ENCODE measurements at regions not wholly inside any gene's neighbourhood (a gene's known extent, or its start where the extent isn't known, plus 50 kb on each side); places are given as distances from the start of the nearest gene placed in this dataset.

DNA sequence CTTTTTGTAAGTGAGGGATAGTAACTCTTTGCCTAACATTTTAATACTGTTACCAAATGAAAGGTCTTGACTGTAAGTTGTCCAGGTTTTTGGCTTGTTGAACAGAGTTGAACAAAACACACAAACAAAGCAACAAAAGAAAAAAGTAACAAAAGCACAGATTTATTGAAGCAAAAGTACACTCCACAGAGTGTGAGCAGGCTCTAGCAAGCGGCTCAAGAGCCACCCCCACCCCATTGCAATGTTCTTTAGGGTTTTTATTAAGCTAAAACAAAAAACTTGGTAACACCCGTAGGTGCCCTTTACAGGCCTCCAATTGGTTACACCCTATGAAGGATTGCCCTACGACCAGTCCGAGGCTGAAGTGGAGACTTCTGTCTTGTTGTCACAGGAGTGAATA, 197.4 kb upstream of the MAP3K1 start:
- ChIA-PET POLR2A (interaction anchor here (0.5 to 2.5 kb wide), 4 partner anchors 17 to 138 kb away, joined by 4 to 13 read pairs (median 8); no protein-coding TSS in a partner anchor), CTCF (no interaction called here)
- Histone ChIP-seq H3K9me3 (ENCODE audit: control insufficient read depth in 1 of 2, insufficient read depth in 1 of 2, low read length in 2 of 2) (peaks cover 11 to 19% of the 10 kb centered on the region in 2 experiments), H3K27me3 (ENCODE audit: control insufficient read depth in 1 of 2, insufficient read depth in 2 of 2, low read length in 2 of 2) (no peaks in the 10 kb centered on the region), H3K27ac (ENCODE audit: low read depth in 1 of 2, low read length in 2 of 2) (no peak overlapping the region), H3K4me1 (ENCODE audit: insufficient read depth, low read length) (peaks cover 35% of the 10 kb centered on the region), H3K36me3 (ENCODE audit: insufficient read depth, low read length) (no peaks in the 10 kb centered on the region), H3K4me3 (ENCODE audit: low read length) (no peak overlapping the region)
- TF ChIP-seq, protein P1, sequence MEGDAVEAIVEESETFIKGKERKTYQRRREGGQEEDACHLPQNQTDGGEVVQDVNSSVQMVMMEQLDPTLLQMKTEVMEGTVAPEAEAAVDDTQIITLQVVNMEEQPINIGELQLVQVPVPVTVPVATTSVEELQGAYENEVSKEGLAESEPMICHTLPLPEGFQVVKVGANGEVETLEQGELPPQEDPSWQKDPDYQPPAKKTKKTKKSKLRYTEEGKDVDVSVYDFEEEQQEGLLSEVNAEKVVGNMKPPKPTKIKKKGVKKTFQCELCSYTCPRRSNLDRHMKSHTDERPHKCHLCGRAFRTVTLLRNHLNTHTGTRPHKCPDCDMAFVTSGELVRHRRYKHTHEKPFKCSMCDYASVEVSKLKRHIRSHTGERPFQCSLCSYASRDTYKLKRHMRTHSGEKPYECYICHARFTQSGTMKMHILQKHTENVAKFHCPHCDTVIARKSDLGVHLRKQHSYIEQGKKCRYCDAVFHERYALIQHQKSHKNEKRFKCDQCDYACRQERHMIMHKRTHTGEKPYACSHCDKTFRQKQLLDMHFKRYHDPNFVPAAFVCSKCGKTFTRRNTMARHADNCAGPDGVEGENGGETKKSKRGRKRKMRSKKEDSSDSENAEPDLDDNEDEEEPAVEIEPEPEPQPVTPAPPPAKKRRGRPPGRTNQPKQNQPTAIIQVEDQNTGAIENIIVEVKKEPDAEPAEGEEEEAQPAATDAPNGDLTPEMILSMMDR (IDR thresholded peaks at IDR 0.05), result no peak
- no peak for DNase-seq
- Mint-ChIP-seq H3K4me1 (ENCODE audit: low read depth) (peaks cover 43% of the 10 kb centered on the region), H3K9me3 (peaks cover 8% of the 10 kb centered on the region), H3K36me3 (ENCODE audit: low read depth) (peaks cover 17% of the 10 kb centered on the region), H3K4me3 (no peak overlapping the region), H3K27ac (no peak overlapping the region), H3K27me3 (no peaks in the 10 kb centered on the region)
- no peak for ATAC-seq (ENCODE audit: poor library complexity)
- intact Hi-C loops (cut with DNase I, micrococcal nuclease), result no loop called here

DNA sequence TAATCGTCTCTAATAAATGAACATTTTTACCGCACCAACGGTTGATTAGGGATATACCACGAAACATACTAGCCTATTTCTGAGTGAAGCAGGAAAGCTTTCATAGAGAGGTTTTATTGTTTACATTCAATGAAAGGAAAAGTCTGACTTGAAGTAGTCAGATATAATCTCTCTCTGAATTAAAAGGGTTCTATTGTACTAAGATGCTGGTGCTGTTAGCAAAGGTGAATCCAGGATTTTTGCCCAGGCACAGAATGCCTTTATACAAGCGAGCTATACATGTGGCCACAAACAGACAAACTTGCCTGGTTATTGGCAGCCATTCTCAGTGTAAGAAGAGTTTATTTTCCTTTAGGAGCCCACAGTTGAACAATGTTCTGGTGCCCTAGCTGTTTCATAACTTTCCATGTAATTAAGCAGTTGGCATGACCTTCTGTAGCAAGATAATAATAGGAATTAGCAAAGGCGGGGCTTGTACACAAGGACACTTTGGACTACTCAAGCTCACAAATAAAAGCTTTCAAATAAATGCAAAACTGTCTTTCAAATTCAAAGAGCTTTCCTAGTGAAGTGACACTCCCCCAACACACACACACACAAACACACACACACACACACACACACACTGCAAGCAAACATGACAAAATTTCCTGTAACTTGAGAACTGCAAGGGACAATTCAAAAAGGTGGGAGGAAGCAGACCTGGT, 198.7 kb upstream of the MAP3K1 start:
- H3K4me3 ChIP-seq (ENCODE audit: low read length), result no peak overlapping the region
- peak overlapping the region; percentile 7 for H3K4me3 Mint-ChIP-seq
- H3K9me3 ChIP-seq (ENCODE audit: control insufficient read depth in 1 of 2, insufficient read depth in 1 of 2, low read length in 2 of 2), result peaks cover 11 to 19% of the 10 kb centered on the region in 2 experiments
- no peaks in the 10 kb centered on the region for H3K27me3 Mint-ChIP-seq
- ChIA-PET CTCF (interaction anchor here (1.4 kb wide), 1 partner anchor 11 kb away, joined by 3 read pairs; no protein-coding TSS in a partner anchor), POLR2A (interaction anchor here (0.6 to 2.5 kb wide), 14 partner anchors 9 to 217 kb away, joined by 3 to 13 read pairs (median 4); partner anchors contain the start of gene MAP3K1)
- H3K4me1 Mint-ChIP-seq (ENCODE audit: low read depth), result peaks cover 55% of the 10 kb centered on the region
- H3K36me3 ChIP-seq (ENCODE audit: insufficient read depth, low read length), result no peaks in the 10 kb centered on the region
- H3K27me3 ChIP-seq (ENCODE audit: control insufficient read depth in 1 of 2, insufficient read depth in 2 of 2, low read length in 2 of 2), result no peaks in the 10 kb centered on the region
- intact Hi-C loops (cut with DNase I, micrococcal nuclease), result no loop called here
- ATAC-seq (ENCODE audit: poor library complexity), result no peak
- no peak for DNase-seq
- TF ChIP-seq, protein P1 (IDR thresholded peaks at IDR 0.05), result no peak
- H3K4me1 ChIP-seq (ENCODE audit: insufficient read depth, low read length), result peaks cover 41% of the 10 kb centered on the region
- peak overlapping the region; percentile 82 for H3K27ac Mint-ChIP-seq
- peaks cover 19% of the 10 kb centered on the region for H3K36me3 Mint-ChIP-seq (ENCODE audit: low read depth)
- H3K27ac ChIP-seq (ENCODE audit: low read depth in 1 of 2, low read length in 2 of 2), result peak overlapping the region in 1 of 2 donors; percentile 0
- peaks cover 8% of the 10 kb centered on the region for H3K9me3 Mint-ChIP-seq

DNA sequence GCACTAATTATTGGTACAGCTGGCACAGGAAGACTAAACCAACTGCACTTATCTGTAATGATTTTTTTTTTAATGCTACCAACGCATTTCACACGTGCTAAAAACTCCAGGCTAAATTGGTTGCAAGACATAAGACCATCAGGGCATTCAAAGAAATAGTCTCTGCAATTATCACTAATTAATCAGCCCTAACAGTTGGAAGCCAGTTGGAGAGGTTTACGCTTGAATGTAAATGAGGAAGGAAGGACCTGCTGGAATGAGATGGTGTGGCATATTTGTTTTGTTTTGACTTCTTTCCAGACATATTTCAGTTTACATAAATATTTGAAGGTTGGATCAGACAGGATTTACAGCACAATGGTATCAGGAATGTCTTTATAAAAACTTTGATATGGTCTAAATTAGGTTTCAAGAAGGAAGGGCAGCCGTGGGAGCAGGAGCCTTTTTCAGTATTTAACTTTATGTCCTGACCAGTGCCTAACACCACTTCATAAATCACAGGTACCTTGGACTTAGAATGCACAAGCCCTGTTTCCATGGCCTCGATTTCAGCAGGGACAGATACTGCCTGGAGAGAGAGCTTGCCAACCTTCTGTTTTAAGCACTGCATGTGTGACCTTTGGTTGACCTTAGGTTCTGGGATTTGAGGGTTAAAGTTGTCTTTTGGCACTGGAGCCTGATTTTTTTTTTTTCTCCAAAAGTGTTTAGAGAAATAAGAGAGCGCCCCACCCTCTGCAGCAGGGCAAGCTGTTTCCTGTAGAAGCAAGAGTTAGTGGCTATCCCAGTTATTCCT, 199.8 kb upstream of the MAP3K1 start:
- no peaks in the 10 kb centered on the region for H3K27me3 ChIP-seq (ENCODE audit: control insufficient read depth in 1 of 2, insufficient read depth in 2 of 2, low read length in 2 of 2)
- H3K36me3 ChIP-seq (ENCODE audit: insufficient read depth, low read length), result no peaks in the 10 kb centered on the region
- H3K4me3 ChIP-seq (ENCODE audit: low read length), result no peak overlapping the region
- Mint-ChIP-seq H3K4me1 (ENCODE audit: low read depth) (peaks cover 65% of the 10 kb centered on the region), H3K4me3 (peak overlapping the region; percentile 52), H3K27ac (peak overlapping the region; percentile 82), H3K9me3 (peaks cover 13% of the 10 kb centered on the region), H3K36me3 (ENCODE audit: low read depth) (peaks cover 24% of the 10 kb centered on the region), H3K27me3 (no peaks in the 10 kb centered on the region)
- intact Hi-C loops (cut with DNase I, micrococcal nuclease), result no loop called here
- H3K27ac ChIP-seq (ENCODE audit: low read depth in 1 of 2, low read length in 2 of 2), result peak overlapping the region in 1 of 2 donors; percentile 0
- H3K4me1 ChIP-seq (ENCODE audit: insufficient read depth, low read length), result peaks cover 43% of the 10 kb centered on the region
- peak in 1 of 14 experiments; percentile 15 for DNase-seq
- TF ChIP-seq, protein P1 (IDR thresholded peaks at IDR 0.05), result no peak
- peaks cover 11 to 19% of the 10 kb centered on the region in 2 experiments for H3K9me3 ChIP-seq (ENCODE audit: control insufficient read depth in 1 of 2, insufficient read depth in 1 of 2, low read length in 2 of 2)
- POLR2A ChIA-PET, result interaction anchor here (0.6 to 2.5 kb wide), 9 partner anchors 9 to 199 kb away, joined by 3 to 10 read pairs (median 4); partner anchors contain the start of gene MAP3K1
- CTCF ChIA-PET, result interaction anchor here (1.4 kb wide), 1 partner anchor 10 kb away, joined by 3 read pairs; no protein-coding TSS in a partner anchor
- ATAC-seq (ENCODE audit: poor library complexity), result peak; percentile 25

Measured in CD4-positive, alpha-beta T cell (primary cell).